Lower leg skin (tissue), 3 donors: ENCODE measurements at regions not wholly inside any gene's neighbourhood (a gene's known extent, or its start where the extent isn't known, plus 50 kb on each side); places are given as distances from the start of the nearest gene placed in this dataset.

Experiments used
- CTCF ChIP-seq, 3 donors: fragments of 450-650 bp; IDR thresholded peaks; one replicate each; pipeline ENCODE4 v1.5.1; 2016; ENCODE audit warnings: antibody characterized with exemption in 3 of 3, mild to moderate bottlenecking in 3 of 3, moderate library complexity in 2 of 3
- POLR2A ChIP-seq, 2 donors: fragments of 450-650 bp; IDR thresholded peaks; one replicate each; pipeline ENCODE4 v1.6.1; 2016 to 2017; ENCODE audit warnings: antibody characterized with exemption in 2 of 2, mild to moderate bottlenecking in 1 of 2, moderate library complexity in 1 of 2

- TF ChIP-seq POLR2A (IDR thresholded peaks at IDR 0.05) (no peak), CTCF (IDR thresholded peaks at IDR 0.05) (no peak)
These were observed 202.5 kb downstream of the BCAS1 start for GRCh38 chr20:53867741-53868351.
